ENCODE measurements at regions not wholly inside any gene's neighbourhood (a gene's known extent, or its start where the extent isn't known, plus 50 kb on each side); places are given as distances from the start of the nearest gene placed in this dataset.

DNA sequence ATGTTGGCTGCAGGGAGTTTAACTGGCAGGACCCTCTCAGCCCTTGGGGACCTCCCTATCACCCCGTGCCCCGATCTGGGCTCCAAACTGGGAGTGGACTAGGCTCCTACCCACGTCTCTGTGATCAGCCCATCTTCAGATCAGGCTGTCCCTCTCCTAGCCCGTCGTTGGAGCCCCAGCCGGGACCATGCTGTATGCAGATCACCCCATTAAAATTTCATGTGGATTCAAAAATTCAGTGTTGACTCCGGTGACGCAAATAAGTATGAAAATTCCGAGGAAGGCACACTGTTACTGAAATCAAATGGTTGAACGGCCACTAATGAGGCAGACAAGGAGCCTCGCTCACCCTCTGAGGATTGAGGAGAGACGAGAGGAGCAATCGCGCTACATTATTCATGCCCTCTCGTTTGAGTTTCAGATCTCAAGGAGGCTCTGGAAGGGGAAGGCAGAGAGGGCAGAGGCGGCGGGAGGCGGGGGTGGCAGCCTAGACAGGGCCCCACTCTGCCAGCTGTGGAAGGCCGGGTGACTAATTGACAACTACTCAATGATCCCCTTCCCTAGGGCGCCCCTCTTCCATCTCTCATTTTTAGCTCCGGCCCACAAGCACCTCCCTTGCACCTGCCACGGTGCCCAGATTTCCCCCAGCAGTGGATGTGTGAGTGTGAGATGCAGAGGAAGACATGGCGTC lies 255.4 kb downstream of the MIAT start:
- no peak overlapping the region for H3K27ac ChIP-seq (ENCODE audit: low read depth, low read length)
- H3K27me3 ChIP-seq (ENCODE audit: control insufficient read depth in 1 of 2, insufficient read depth in 2 of 2, low read length in 2 of 2): no peaks in the 10 kb centered on the region
- no peaks in the 10 kb centered on the region for H3K36me3 ChIP-seq (ENCODE audit: insufficient read depth, low read length)
- no peaks in the 10 kb centered on the region for H3K4me1 ChIP-seq (ENCODE audit: insufficient read depth, low read length)
- no peaks in the 10 kb centered on the region for H3K9me3 ChIP-seq (ENCODE audit: low read length)
- H3K4me3 ChIP-seq (ENCODE audit: low read depth in 1 of 2, low read length in 2 of 2): no peak overlapping the region
- H3K9ac ChIP-seq (ENCODE audit: low read length): no peak overlapping the region

DNA sequence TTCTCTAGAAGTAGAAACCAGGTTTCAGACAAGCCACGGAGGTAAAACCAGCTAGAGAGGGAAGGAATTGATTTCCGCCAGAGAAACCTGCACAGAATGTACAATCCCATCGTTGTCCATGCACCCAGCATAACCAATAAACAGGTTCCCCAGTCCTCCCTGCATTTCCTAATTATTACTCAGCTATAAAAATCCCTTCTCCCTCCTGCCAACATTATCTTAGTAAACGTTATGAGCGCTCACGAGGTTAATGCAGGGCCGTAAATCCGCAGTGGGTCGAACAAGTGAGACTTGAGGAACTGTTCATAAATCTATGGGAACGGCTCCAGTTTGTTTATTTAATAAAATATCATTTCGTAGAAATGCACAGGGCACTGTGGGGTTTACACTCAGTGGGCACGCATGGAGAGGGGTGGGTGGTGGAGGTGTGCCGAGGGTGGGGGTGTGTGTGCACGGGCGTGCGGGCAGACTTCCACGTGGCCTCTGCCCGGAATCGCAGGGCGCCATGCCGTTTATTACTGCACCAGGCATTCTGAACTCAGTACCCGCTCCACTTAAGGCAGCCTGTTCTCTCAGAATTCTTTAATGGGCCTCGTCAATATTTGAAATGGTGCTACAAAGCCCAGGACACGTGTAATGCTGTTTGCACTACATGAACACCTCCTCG lies 257.3 kb downstream of the MIAT start:
- Histone ChIP-seq H3K36me3 (ENCODE audit: insufficient read depth, low read length) (no peaks in the 10 kb centered on the region), H3K4me3 (ENCODE audit: low read depth in 1 of 2, low read length in 2 of 2) (no peak overlapping the region), H3K27ac (ENCODE audit: low read depth, low read length) (no peak overlapping the region), H3K9ac (ENCODE audit: low read length) (no peak overlapping the region), H3K9me3 (ENCODE audit: low read length) (no peaks in the 10 kb centered on the region), H3K4me1 (ENCODE audit: insufficient read depth, low read length) (no peaks in the 10 kb centered on the region), H3K27me3 (ENCODE audit: control insufficient read depth in 1 of 2, insufficient read depth in 2 of 2, low read length in 2 of 2) (no peaks in the 10 kb centered on the region)

DNA sequence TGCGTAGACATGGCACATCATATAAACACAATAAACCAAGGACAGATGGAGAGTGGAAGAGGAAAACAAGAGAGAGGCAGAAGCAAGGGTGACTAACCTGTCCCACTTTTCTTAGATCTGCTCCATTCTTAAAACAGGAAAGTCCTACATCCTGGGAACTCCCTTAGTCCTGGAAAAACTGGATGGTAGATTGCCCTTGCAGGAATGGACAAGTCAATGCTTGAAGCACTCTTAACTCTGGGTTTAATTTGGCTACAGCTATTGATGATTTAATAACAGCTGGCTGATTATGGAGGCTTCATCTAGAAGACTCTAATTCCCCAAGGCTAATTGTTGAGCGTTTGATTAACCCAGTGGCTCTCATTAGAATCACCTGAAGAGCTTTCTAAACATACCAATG lies 258.8 kb downstream of the MIAT start:
- H3K27ac ChIP-seq (ENCODE audit: low read depth, low read length): no peak overlapping the region
- H3K9ac ChIP-seq (ENCODE audit: low read length): no peak overlapping the region
- H3K27me3 ChIP-seq (ENCODE audit: control insufficient read depth in 1 of 2, insufficient read depth in 2 of 2, low read length in 2 of 2): no peaks in the 10 kb centered on the region
- no peaks in the 10 kb centered on the region for H3K4me1 ChIP-seq (ENCODE audit: insufficient read depth, low read length)
- no peak overlapping the region for H3K4me3 ChIP-seq (ENCODE audit: low read depth in 1 of 2, low read length in 2 of 2)
- no peaks in the 10 kb centered on the region for H3K9me3 ChIP-seq (ENCODE audit: low read length)
- H3K36me3 ChIP-seq (ENCODE audit: insufficient read depth, low read length): no peaks in the 10 kb centered on the region

DNA sequence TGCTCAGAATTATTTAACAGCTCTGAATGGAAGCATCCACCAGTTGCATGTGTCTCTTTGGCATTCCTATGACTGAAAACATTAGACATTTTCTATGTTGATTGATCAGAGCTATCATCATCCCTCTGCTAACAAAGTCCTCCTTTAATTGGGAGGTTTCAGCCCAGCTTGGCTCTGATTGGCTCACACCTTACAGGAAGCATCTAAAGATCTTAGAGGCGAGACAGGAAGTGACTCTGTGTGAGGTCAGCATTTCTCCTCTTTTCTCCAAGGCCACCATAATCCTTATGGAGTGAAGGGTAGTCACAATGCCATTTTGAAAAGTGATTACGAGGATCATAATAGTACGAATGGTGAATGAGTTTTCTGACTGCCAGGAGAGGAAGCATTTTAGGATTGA lies 260.8 kb downstream of the MIAT start:
- no peaks in the 10 kb centered on the region for H3K27me3 ChIP-seq (ENCODE audit: control insufficient read depth in 1 of 2, insufficient read depth in 2 of 2, low read length in 2 of 2)
- no peak overlapping the region for H3K27ac ChIP-seq (ENCODE audit: low read depth, low read length)
- H3K4me1 ChIP-seq (ENCODE audit: insufficient read depth, low read length): no peaks in the 10 kb centered on the region
- H3K9me3 ChIP-seq (ENCODE audit: low read length): no peaks in the 10 kb centered on the region
- H3K36me3 ChIP-seq (ENCODE audit: insufficient read depth, low read length): no peaks in the 10 kb centered on the region
- H3K9ac ChIP-seq (ENCODE audit: low read length): no peak overlapping the region
- H3K4me3 ChIP-seq (ENCODE audit: low read depth in 1 of 2, low read length in 2 of 2): no peak overlapping the region

DNA sequence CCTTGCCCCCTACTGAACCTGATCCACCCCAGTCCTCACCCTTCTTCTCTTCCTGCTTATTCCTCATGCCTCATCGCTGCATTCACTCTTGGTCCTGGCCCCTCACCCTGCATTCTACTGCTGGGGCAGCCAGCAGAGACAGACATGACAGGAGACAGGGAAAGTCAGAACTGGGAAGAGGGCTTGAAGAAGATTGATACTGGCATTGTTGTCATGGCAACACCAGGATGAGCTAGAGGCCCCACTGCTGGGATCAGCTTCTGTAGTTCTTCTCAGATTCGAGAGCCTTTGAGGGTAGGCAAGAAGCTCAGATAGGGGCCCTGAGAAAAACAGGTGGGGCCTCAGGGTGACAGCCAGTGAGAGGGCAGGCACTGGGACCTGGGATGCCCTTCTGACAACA lies 264.3 kb downstream of the MIAT start:
- no peaks in the 10 kb centered on the region for H3K9me3 ChIP-seq (ENCODE audit: low read length)
- no peaks in the 10 kb centered on the region for H3K27me3 ChIP-seq (ENCODE audit: control insufficient read depth in 1 of 2, insufficient read depth in 2 of 2, low read length in 2 of 2)
- H3K4me3 ChIP-seq (ENCODE audit: low read depth in 1 of 2, low read length in 2 of 2): no peak overlapping the region
- H3K27ac ChIP-seq (ENCODE audit: low read depth, low read length): no peak overlapping the region
- H3K4me1 ChIP-seq (ENCODE audit: insufficient read depth, low read length): no peaks in the 10 kb centered on the region
- no peak overlapping the region for H3K9ac ChIP-seq (ENCODE audit: low read length)
- H3K36me3 ChIP-seq (ENCODE audit: insufficient read depth, low read length): no peaks in the 10 kb centered on the region

DNA sequence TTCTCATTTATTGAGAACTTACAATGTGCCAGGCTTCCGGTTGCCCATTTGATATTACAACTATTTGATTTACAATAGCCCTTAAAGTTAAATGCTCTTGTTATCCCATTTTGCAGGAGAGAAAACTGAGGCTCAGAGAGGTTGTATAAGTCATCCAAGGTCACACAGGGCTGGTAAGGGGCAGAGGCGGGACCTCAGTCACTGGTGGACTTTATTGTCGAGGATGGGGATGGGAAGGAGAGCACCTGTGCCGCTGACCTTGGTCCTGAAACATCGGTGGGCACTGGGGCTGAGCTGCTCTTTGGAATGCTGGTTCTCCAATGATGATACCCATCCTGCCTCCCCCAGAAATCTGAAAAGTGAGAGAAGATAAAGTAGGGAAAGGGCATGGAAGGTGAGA lies 265.4 kb downstream of the MIAT start:
- H3K9ac ChIP-seq (ENCODE audit: low read length): no peak overlapping the region
- H3K36me3 ChIP-seq (ENCODE audit: insufficient read depth, low read length): no peaks in the 10 kb centered on the region

DNA sequence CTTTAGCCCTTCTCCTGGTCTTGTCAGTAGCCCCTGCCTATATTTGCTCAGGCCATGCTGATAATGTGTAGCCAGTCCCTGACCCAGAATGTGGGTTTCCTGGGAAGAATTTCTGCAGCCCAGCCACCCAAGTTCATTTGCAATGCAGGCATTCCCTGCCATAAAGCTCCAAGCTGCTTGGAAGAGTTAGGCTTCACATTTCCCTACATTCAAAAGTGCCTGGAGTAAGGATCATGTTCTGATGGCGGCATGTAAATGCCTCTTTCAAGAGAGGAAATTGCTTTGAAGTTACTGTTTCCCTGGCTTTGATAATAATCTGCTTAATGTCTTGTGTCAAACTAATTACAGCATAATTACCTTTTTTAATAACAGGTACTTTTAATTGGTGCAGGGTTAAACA lies 266.1 kb downstream of the MIAT start:
- H3K27ac ChIP-seq (ENCODE audit: low read depth, low read length): no peak overlapping the region

More for the DNA sequence above, 265.4 kb downstream of the MIAT start:
- Histone ChIP-seq H3K27me3 (ENCODE audit: control insufficient read depth in 1 of 2, insufficient read depth in 2 of 2, low read length in 2 of 2) (no peaks in the 10 kb centered on the region), H3K9me3 (ENCODE audit: low read length) (no peaks in the 10 kb centered on the region), H3K4me1 (ENCODE audit: insufficient read depth, low read length) (no peaks in the 10 kb centered on the region), H3K4me3 (ENCODE audit: low read depth in 1 of 2, low read length in 2 of 2) (no peak overlapping the region), H3K27ac (ENCODE audit: low read depth, low read length) (no peak overlapping the region)

DNA sequence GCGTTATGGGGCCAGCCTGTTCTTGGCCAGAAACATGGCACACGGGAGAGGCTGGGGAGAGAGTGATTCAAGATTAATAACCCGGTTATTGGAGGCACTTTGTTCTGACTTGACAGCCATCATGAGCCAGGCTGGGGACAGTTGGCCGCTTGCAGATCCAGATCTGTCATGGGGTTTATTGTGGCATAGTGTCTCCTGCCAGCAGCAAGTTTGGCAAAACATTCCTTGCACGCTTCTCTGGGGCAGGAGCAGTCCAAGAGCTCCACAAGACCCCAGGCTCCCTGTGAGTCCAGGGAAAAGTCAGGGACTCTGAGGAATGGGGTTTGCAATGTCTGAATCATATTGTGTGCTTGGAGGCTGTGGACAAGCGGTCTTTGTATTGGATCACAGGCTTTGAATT lies 270.4 kb downstream of the MIAT start:
- H3K4me3 ChIP-seq (ENCODE audit: low read depth in 1 of 2, low read length in 2 of 2): no peak overlapping the region
- no peaks in the 10 kb centered on the region for H3K9me3 ChIP-seq (ENCODE audit: low read length)
- H3K9ac ChIP-seq (ENCODE audit: low read length): no peak overlapping the region
- H3K4me1 ChIP-seq (ENCODE audit: insufficient read depth, low read length): no peaks in the 10 kb centered on the region
- no peaks in the 10 kb centered on the region for H3K36me3 ChIP-seq (ENCODE audit: insufficient read depth, low read length)
- no peak overlapping the region for H3K27ac ChIP-seq (ENCODE audit: low read depth, low read length)
- no peaks in the 10 kb centered on the region for H3K27me3 ChIP-seq (ENCODE audit: control insufficient read depth in 1 of 2, insufficient read depth in 2 of 2, low read length in 2 of 2)

More for the DNA sequence above, 266.1 kb downstream of the MIAT start:
- Histone ChIP-seq H3K4me3 (ENCODE audit: low read depth in 1 of 2, low read length in 2 of 2) (no peak overlapping the region), H3K9ac (ENCODE audit: low read length) (no peak overlapping the region), H3K27me3 (ENCODE audit: control insufficient read depth in 1 of 2, insufficient read depth in 2 of 2, low read length in 2 of 2) (no peaks in the 10 kb centered on the region), H3K36me3 (ENCODE audit: insufficient read depth, low read length) (no peaks in the 10 kb centered on the region), H3K9me3 (ENCODE audit: low read length) (no peaks in the 10 kb centered on the region), H3K4me1 (ENCODE audit: insufficient read depth, low read length) (no peaks in the 10 kb centered on the region)

DNA sequence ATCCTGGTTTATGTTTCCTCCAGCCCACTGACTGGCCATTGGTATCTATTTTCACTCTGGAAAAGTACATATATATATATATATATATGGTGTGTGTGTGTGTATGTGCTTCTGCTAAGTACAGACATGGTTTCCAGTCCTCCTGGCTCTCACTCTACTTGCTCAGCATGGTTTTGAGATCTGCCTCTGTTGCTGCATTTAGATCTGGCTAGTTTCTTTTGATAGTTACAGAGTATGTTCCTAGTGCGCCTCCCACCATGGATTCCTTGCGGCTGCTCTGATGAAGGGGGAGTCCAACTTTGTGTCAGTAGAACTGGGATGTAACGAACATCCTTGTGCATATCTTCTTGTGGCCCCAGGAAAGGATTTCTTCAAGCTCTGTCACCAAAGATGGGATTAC lies 274.1 kb downstream of the MIAT start:
- H3K4me1 ChIP-seq (ENCODE audit: insufficient read depth, low read length): no peaks in the 10 kb centered on the region
- H3K27me3 ChIP-seq (ENCODE audit: control insufficient read depth in 1 of 2, insufficient read depth in 2 of 2, low read length in 2 of 2): no peaks in the 10 kb centered on the region
- no peak overlapping the region for H3K4me3 ChIP-seq (ENCODE audit: low read depth in 1 of 2, low read length in 2 of 2)
- no peaks in the 10 kb centered on the region for H3K9me3 ChIP-seq (ENCODE audit: low read length)
- no peaks in the 10 kb centered on the region for H3K36me3 ChIP-seq (ENCODE audit: insufficient read depth, low read length)
- H3K27ac ChIP-seq (ENCODE audit: low read depth, low read length): no peak overlapping the region
- no peak overlapping the region for H3K9ac ChIP-seq (ENCODE audit: low read length)

DNA sequence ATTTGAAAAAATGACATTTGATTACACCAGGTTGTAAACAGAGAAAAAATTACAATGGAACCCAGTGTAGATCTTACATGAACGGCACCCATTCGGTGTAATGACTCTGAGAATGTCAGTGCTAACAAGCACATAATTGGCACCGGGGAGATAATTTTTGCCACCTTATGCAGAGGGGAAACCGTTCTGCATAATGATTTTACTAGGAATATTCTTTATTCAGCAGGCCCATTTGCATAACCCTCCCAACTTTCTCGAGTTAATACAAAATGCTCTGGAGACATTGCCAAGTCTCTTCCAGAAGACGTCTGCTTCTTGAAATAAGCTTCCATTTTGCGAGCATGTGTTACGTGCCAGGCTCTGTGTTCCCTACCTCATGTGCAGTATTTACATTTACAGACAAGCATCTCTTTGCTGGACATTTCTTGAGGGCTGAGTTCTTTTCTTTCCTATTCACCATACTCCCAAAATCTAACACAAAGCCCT lies 275.8 kb downstream of the MIAT start:
- no peaks in the 10 kb centered on the region for H3K36me3 ChIP-seq (ENCODE audit: insufficient read depth, low read length)
- no peaks in the 10 kb centered on the region for H3K4me1 ChIP-seq (ENCODE audit: insufficient read depth, low read length)
- H3K27ac ChIP-seq (ENCODE audit: low read depth, low read length): no peak overlapping the region
- no peak overlapping the region for H3K4me3 ChIP-seq (ENCODE audit: low read depth in 1 of 2, low read length in 2 of 2)
- H3K9ac ChIP-seq (ENCODE audit: low read length): no peak overlapping the region
- H3K27me3 ChIP-seq (ENCODE audit: control insufficient read depth in 1 of 2, insufficient read depth in 2 of 2, low read length in 2 of 2): no peaks in the 10 kb centered on the region
- H3K9me3 ChIP-seq (ENCODE audit: low read length): no peaks in the 10 kb centered on the region

DNA sequence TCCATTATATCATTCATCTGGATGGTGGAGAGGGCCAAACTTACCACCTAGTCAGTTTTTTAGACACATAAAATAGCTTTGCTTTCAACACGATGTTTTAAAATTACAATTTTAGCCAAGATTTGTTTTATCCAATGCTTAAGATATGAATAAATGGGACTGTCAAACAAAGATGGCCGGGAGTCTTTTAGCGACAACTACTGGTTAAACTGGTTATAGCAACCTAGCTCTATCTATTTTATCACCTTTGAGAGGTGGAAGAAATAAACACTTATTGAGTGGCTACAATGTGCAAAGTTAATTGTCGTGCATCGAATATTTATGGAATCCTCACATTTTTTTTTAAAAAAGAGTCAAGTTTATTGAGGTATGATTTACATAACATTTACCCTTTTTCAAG lies 279.8 kb downstream of the MIAT start:
- H3K36me3 ChIP-seq (ENCODE audit: insufficient read depth, low read length): no peaks in the 10 kb centered on the region
- no peak overlapping the region for H3K4me3 ChIP-seq (ENCODE audit: low read depth in 1 of 2, low read length in 2 of 2)
- no peaks in the 10 kb centered on the region for H3K4me1 ChIP-seq (ENCODE audit: insufficient read depth, low read length)
- H3K27me3 ChIP-seq (ENCODE audit: control insufficient read depth in 1 of 2, insufficient read depth in 2 of 2, low read length in 2 of 2): no peaks in the 10 kb centered on the region
- H3K9ac ChIP-seq (ENCODE audit: low read length): no peak overlapping the region
- H3K9me3 ChIP-seq (ENCODE audit: low read length): no peaks in the 10 kb centered on the region
- no peak overlapping the region for H3K27ac ChIP-seq (ENCODE audit: low read depth, low read length)

DNA sequence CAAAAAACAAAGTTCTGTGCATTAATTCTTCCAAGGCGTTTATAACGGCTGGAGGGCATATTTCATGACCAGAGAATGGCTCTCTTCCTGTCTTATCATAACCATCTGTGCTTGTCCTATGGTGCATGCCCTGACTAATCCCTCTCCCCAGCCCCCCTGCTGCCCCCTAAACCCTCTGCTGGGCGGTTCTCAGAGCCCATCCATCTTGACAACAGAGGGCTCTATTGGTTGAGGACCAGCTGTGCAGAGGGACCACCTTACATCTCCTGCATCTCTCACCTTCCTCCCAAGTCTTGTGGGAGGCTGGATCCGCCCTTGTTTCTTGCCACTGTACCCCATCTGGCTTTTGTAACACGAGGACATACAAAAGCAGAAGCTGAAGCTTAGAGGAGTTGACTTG lies 282.1 kb downstream of the MIAT start:
- H3K36me3 ChIP-seq (ENCODE audit: insufficient read depth, low read length): no peaks in the 10 kb centered on the region
- no peak overlapping the region for H3K27ac ChIP-seq (ENCODE audit: low read depth, low read length)
- H3K27me3 ChIP-seq (ENCODE audit: control insufficient read depth in 1 of 2, insufficient read depth in 2 of 2, low read length in 2 of 2): no peaks in the 10 kb centered on the region
- peaks cover 9% of the 10 kb centered on the region for H3K4me1 ChIP-seq (ENCODE audit: insufficient read depth, low read length)
- H3K9me3 ChIP-seq (ENCODE audit: low read length): no peaks in the 10 kb centered on the region
- no peak overlapping the region for H3K4me3 ChIP-seq (ENCODE audit: low read depth in 1 of 2, low read length in 2 of 2)
- H3K9ac ChIP-seq (ENCODE audit: low read length): no peak overlapping the region

Data from muscle layer of colon (tissue), 2 donors.